Superior temporal gyrus (tissue), 1 donor: ENCODE measurements at regions not wholly inside any gene's neighbourhood (a gene's known extent, or its start where the extent isn't known, plus 50 kb on each side); places are given as distances from the start of the nearest gene placed in this dataset.

Experiments used
- DNase-seq: peaks from one replicate; pipeline ENCODE4 v3.0.0-alpha.2; 2016; ENCODE audit errors: extremely low spot score

DNA sequence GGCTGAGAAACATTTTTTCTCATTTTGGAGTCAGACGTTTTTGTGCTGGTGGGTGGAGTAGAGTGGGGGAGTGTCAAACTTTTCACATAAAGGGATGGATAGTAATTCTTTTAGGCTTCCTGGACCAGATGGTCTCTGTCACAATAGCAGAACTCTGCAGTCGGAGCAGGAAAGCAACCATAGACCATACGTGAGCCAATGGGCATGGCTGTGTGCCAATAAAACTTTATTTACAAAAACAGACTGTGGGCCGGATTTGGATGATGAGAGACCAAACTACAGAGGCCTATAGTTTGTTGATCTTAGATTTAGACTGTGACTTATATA is 70.8 kb upstream of the SLC22A23 start:
- peak; percentile 36 for DNase-seq

GRCh38 chr6:3526962-3527650 is 70.3 kb upstream of the SLC22A23 start:
- DNase-seq, result no peak

DNA sequence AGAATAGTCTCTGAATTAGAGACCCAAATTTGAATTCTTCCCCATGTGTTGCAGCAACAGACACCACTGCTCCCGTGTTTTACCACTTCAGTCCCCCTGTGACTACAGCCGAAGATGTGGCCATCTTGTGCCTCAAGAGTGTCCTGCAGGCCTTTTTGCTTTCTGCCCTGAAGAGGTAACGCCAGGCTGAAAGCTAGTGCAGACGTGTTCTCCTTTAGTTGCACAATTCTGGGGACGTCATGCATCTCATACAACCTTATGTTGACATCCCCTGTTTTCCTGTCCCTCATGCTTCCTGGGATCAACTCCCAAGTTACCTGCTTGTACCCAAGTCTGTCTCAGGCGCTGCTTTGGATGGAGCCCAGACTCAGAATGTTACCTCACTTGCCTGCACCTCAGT is 69.1 kb upstream of the SLC22A23 start:
- DNase-seq, result no peak

DNA sequence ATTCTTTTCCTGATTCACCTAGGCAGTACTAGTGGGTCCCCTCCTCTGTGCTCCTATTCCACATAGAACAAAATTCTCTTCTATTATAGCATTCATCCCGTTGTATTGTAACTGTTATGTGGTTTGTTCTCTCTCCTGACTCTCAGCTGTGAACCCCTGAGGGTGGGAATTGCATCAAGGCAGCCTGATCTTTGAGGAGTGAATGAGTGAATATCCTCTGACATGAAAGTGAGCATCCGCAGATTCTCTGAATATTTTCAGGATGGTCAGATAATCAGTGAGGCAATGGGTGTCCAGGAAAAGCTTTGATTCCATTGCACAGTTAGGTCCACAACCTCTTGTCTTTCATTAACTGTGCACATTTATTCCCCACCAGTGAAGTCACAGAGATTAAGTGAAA is 67.6 kb upstream of the SLC22A23 start:
- DNase-seq, result no peak

DNA sequence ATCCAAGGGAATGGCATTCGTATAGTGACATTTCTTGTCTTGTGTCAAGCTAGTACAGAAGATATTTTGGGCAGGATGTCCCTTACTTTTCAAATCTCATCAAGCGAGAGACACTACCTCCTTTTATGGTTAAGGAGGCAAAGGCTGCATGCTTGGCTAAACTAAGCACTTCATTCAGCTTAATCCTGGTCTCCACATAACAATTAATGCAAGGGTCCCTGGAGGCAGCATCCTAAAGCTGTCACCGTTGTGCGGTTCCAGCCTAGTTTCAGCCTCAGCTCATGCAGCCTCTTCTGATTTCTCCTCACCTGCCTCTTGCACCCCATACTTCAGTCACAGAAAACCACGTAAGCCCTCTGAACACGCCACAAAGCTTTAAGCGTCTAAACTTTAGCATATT is 67.1 kb upstream of the SLC22A23 start:
- DNase-seq, result no peak

DNA sequence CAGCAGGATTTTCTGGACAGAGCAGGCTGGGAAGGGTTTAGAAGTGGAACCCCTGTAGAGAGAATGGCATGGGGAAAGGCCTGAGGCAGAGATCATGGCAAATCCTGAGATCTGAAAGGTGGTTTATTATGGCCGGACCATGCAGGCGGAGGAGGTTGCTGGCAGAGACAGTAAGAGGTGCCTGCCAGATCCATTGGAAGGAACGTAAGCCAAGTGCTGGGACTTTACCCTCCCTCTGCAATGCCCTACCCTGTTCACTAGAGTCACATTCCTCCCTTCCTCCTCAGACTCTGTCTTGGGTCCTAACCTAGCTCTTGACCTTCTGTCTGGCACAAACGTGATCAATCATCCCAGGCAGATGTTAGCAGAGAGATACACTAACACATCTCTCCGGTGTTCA is 66.4 kb upstream of the SLC22A23 start:
- no peak for DNase-seq

DNA sequence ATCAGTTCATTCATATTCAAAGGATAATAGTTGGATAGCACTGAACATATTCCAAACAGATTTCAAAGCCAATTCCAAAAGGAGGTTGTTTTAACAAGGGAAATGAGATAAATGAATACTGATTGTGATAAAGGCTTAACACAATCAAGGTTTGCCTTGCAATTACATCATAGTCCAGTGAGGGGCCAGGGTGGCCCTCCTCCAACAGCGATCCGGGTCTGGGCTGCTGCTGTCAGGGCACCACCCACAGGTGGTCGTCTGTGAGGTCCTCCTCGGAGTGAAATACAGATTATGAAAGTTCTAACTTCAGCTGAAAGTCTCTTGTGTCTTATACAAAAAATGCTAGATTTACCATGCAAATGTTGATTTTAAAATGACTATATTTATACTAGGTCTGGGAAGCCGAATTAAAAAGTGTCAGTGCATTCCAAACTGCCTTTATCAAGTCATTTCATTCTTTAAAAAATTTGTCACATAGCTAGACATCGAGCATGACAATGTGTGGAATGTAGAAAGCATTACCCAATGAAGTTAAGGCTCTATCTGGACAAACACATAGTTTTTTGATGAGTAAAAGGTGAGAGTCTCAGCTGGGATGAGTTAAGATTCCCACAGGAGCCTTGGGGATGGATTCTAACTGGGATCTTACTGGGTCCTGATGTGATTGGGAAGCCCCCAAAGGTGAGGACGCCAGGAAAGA is 65.9 kb upstream of the SLC22A23 start:
- DNase-seq, result no peak

- DNase-seq, result no peak
These were observed 63.7 kb upstream of the SLC22A23 start for GRCh38 chr6:3520281-3521230.

DNA sequence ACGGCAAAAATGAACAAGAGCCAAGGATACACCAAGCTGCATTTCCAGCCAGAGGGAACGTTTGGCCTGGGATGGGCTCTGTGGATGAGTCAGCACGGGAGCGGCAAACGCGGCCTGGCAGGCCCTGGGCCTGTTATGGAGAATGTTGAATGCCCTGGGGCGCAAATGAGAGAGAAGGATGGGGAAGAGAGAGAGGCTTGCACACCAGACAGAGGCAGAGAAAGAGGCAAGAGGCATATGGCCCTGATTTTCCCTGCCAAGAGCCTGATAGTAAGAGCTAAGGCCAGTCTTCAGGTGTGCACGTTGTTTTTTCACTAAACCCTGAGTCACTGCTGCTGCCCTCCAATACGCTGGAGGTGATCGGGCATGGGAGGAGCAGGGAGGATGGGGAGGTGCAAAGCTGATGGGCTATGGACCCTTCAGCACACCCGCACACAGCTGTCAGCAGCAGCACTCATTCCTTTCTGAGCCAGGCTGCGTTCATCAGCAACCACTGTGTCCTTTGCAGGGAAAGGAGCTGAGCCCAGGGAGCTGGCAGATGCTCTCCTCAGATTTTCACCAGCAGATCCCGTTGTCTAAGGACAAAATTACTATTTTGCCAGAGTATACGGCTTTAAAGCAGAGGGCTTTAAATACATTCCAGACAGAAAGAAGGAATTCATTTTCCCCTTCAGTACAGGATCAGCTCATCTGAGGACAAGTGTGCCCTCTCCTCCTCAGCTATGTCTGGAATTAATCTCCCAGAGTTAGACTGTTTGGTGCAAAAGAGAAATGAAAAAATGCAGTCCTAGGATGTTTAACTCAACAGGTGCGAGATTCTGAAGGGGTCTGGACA is 61.7 kb upstream of the SLC22A23 start:
- no peak for DNase-seq

- DNase-seq, result no peak
These were observed 60.5 kb upstream of the SLC22A23 start for GRCh38 chr6:3517350-3517749.

DNA sequence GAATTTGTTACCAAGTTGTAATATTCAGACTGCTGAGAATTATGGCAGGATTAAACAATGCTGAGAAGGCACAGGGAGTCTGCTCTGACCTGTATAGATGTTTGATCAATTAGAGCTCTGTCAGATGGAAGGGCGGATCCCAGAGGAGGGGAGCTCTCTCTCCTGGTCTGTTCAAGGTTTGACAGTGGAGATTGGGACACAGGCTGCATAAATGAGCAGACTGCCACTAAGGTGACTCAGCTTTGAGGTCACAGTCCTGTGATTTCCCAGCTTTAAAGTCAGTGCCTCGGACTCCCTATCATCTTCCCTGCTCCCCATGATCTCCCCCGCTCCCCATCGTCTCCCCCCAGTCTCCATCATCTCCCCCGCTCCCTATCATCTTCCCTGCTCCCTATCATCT is 59.2 kb upstream of the SLC22A23 start:
- no peak for DNase-seq

- DNase-seq, result no peak
These were observed 58.8 kb upstream of the SLC22A23 start for GRCh38 chr6:3515669-3516068.

DNA sequence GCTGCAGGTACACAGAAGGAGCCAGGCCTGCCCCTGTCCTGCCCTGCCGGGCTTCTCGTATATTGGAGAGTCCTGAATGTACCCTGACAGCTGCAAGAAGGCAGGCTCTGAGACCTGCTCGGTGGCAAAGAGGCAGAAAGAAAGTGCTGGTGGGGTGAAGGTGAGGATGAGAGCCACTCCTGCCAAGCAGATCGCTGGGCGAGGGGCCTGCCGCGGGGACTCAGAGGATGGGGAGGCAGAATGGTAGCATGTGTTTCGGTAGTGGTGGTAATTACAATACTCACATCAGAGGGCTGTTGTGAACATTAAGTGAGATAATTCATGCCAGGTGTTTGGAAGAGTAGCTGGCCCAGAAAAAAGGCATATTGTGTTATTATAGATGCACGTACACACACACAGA is 56.6 kb upstream of the SLC22A23 start:
- DNase-seq, result no peak

GRCh38 chr6:3512832-3513231 is 56.0 kb upstream of the SLC22A23 start:
- no peak for DNase-seq

GRCh38 chr6:3510617-3511016 is 53.8 kb upstream of the SLC22A23 start:
- no peak for DNase-seq

DNA sequence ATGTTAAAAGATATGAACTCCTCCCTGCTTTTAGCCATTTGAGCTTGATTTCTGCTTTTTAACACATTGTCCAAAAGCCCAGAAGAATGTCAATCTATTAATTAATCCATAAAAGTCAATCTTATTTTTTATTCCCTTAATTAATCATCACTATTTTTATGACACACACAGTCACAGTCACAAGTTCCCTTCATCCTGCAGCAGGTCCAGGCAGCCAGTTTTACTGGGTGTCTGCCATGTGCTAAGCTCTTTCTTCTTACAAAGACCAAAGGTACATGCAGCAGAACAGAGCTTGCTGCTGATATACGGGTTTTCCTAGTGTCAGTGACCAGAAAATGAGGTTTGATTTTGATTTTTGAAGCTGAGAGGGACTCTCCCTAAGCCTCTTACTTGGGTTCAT is 53.3 kb upstream of the SLC22A23 start:
- no peak for DNase-seq

DNA sequence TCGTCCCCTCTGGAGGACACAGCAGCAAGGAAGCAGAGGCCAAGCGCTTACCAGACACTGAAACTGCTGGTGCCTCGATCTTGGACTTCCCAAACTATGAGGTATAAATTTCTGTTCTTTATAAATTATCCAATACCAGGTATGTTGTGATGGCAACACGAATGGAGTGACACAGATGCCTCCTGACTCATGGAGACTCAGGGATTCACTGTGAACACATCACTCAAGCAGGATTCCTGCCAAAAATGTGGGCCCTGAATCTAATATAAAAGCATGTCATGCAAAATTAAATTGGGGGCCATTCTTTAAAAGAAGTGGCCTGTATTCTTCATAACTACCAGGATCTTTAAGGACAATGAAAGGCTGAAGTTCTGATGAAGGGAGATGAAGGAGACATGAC is 52.5 kb upstream of the SLC22A23 start:
- DNase-seq, result no peak

DNA sequence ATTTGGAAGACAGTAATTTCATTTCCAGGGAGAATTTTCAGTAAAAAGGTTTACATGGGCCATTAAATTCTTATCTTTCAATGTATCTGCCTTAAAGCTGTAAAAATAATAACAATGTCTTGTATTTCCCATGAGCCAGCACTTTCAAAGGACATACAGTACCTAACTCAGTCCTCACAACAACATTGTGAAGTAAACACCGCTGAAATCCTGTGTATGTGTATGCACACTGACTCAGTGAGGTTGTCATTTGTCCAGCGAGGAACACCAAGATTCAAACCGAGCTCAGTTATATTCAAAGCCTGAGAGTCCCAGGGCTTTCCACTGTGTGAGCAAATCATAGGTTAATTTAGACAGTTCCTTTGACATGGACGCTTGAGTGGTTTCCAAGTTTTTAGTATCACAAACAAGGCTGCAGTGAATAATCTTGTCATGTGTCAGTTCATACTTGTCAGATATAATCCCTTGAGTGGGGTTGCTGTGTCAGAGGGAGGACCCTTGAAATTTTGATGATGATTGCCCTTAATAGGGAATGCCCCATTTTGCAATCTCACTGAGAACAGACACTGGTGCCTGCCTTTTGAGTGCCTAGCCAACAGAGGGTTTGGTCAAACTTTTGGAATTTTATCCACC is 50.0 kb upstream of the SLC22A23 start:
- no peak for DNase-seq
